Esophagus squamous epithelium (tissue), 5 donors: ENCODE measurements at regions not wholly inside any gene's neighbourhood (a gene's known extent, or its start where the extent isn't known, plus 50 kb on each side); places are given as distances from the start of the nearest gene placed in this dataset.

ENCODE experiments used
- DNase-seq: peaks from one replicate; lab custom pipeline; 2025; lab: John Stamatoyannopoulos, UW
- H3K27ac ChIP-seq, 4 donors: fragments of 200-600 bp; sonication (generic); one replicate each; pipeline ENCODE4 v1.5.1; 2016 to 2019; ENCODE audit warnings: mild to moderate bottlenecking in 1 of 4
- H3K27me3 ChIP-seq, 4 donors: fragments of 200-600 bp; sonication (generic); 1 replicate in 3 of 4; 2 replicates in 1 of 4; pipeline versions ENCODE4 v1.5.1 to v1.6.0; 2017 to 2021; ENCODE audit warnings: antibody characterized with exemption in 1 of 4
- H3K36me3 ChIP-seq, 3 donors: fragments of 200-600 bp; sonication (generic); one replicate each; pipeline ENCODE4 v1.5.1; 2016 to 2019
- H3K4me1 ChIP-seq, 3 donors: fragments of 200-600 bp; sonication (generic); one replicate each; pipeline ENCODE4 v1.5.1; 2017 to 2019
- H3K4me3 ChIP-seq, 4 donors: fragments of 200-600 bp; sonication (generic); 1 replicate in 3 of 4; 2 replicates in 1 of 4; pipeline ENCODE4 v1.5.1; 2016 to 2019; ENCODE audit warnings: mild to moderate bottlenecking in 2 of 4, moderate library complexity in 1 of 4
- H3K9me3 ChIP-seq, 3 donors: fragments of 200-600 bp; sonication (generic); one replicate each; pipeline ENCODE4 v1.5.1; 2016 to 2019
- CTCF ChIP-seq, 6 experiments: fragments of 450-650 bp in 4 of 6; fragments of 200-600 bp in 2 of 6; sonication (generic) in 2 of 6; IDR thresholded peaks; one replicate each; pipeline ENCODE4 v1.5.1; 2016 to 2019; ENCODE audit warnings: antibody characterized with exemption in 6 of 6, mild to moderate bottlenecking in 4 of 6, moderate library complexity in 4 of 6
- POLR2A ChIP-seq, 4 donors: fragments of 450-650 bp; IDR thresholded peaks; one replicate each; pipeline ENCODE4 v1.6.1; 2017; ENCODE audit warnings: antibody characterized with exemption in 4 of 4, mild to moderate bottlenecking in 4 of 4, moderate library complexity in 3 of 4
- WGBS, 2 donors: methylation state at CpG; one replicate each; pipeline ENCODE4 v1.1.5; 2018; 5-methylcytosine and 5-hydroxymethylcytosine counted together
- intact Hi-C: fragments of 100-400 bp; cut with DNase I; formaldehyde crosslinking; loops from one replicate; pipeline ENCODE4 v1.15.0; 2022
- donor health status: DM: yes; HTN: yes; CAD: no.

DNA sequence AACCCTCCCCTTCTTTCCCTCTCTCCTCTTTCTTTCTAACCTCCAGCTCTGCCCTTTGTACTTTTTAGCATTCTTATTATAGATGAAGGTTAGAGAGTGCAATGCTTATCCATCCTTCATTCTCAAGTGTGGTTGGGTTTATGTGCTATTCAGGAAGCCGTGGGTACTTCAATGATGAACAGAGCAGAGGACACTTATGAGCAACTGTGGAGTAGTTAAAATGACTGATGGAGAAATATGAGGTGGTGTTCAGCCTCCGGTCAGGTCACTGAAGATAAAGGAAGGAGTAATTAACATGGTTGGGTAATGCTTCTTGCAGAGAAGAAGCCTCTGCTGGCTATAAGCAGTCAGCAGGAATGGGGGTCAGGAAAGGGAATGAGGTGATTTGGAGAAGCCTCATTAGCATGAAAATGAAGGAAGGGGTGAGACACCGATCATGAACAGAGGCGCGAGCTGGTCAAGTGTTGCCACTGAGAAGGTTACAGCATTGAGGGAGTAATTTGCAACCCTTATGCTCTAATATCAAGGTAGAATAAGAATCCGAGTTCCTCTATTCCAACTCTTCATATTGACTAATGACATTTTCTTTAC is 174.7 kb downstream of the LPIN1 start:
- DNase-seq, result no peak
- no peaks in the 10 kb centered on the region for H3K9me3 ChIP-seq
- H3K27me3 ChIP-seq, result no peaks in the 10 kb centered on the region
- no peak for TF ChIP-seq POLR2A (IDR thresholded peaks at IDR 0.05)
- no peak for TF ChIP-seq CTCF (IDR thresholded peaks at IDR 0.05)
- no peak overlapping the region for H3K4me3 ChIP-seq
- intact Hi-C loops, result no loop called here
- WGBS, 2 donors, result 82 to 89% methylated on average over 6 of the region's 6 CpGs
- H3K36me3 ChIP-seq, result no peaks in the 10 kb centered on the region
- H3K4me1 ChIP-seq, result no peaks in the 10 kb centered on the region
- no peak overlapping the region for H3K27ac ChIP-seq

DNA sequence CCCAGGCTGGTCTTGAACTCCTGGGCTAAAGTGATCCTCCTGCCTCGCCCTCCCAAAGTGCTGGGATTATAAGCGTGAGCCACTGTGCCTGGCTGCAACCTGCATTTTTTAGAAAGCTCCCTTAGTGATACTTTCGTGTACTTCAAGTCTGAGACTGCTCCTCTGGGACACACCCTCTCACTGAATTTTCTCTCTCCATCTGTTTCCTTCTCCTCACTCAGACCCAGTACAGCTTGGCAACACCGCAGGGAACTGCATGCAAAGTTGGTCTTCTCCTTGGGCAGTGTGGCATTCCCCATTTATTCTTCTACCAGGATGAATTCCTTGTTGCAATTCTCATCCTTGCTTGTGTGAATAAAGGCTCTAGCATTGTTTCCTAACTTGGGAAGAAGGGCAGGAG is 175.9 kb downstream of the LPIN1 start:
- 65 to 69% methylated on average over 4 of the region's 4 CpGs for WGBS, 2 donors
- intact Hi-C loops, result no loop called here
- Histone ChIP-seq H3K9me3 (no peaks in the 10 kb centered on the region), H3K36me3 (no peaks in the 10 kb centered on the region), H3K27me3 (no peaks in the 10 kb centered on the region), H3K27ac (no peak overlapping the region), H3K4me1 (no peaks in the 10 kb centered on the region), H3K4me3 (no peak overlapping the region)
- no peak for TF ChIP-seq POLR2A (IDR thresholded peaks at IDR 0.05)
- TF ChIP-seq CTCF (IDR thresholded peaks at IDR 0.05), result no peak
- DNase-seq, result no peak

GRCh38 chr2:11923935-11924334 is 177.5 kb downstream of the LPIN1 start:
- intact Hi-C loops, result no loop called here
- DNase-seq, result no peak
- Histone ChIP-seq H3K27ac (no peak overlapping the region), H3K9me3 (no peaks in the 10 kb centered on the region), H3K27me3 (no peaks in the 10 kb centered on the region), H3K4me1 (no peaks in the 10 kb centered on the region), H3K36me3 (no peaks in the 10 kb centered on the region), H3K4me3 (no peak overlapping the region)
- TF ChIP-seq CTCF (IDR thresholded peaks at IDR 0.05) (no peak), POLR2A (IDR thresholded peaks at IDR 0.05) (no peak)
- 40 to 46% methylated on average over 5 of the region's 5 CpGs for WGBS, 2 donors

GRCh38 chr2:11925295-11926066 is 179.0 kb downstream of the LPIN1 start:
- no peak overlapping the region for H3K27ac ChIP-seq
- no peak overlapping the region for H3K4me3 ChIP-seq
- H3K36me3 ChIP-seq, result no peaks in the 10 kb centered on the region
- WGBS, 2 donors, result 87% methylated on average over 11 of the region's 11 CpGs
- intact Hi-C loops, result no loop called here
- H3K27me3 ChIP-seq, result no peaks in the 10 kb centered on the region
- no peaks in the 10 kb centered on the region for H3K9me3 ChIP-seq
- no peak for TF ChIP-seq CTCF (IDR thresholded peaks at IDR 0.05)
- TF ChIP-seq POLR2A (IDR thresholded peaks at IDR 0.05), result no peak
- peaks cover 0 to 9% (median 0%) of the 10 kb centered on the region in 3 donors for H3K4me1 ChIP-seq
- no peak for DNase-seq

GRCh38 chr2:11930211-11930761 is 183.9 kb downstream of the LPIN1 start:
- no peaks in the 10 kb centered on the region for H3K9me3 ChIP-seq
- H3K27me3 ChIP-seq, result no peaks in the 10 kb centered on the region
- 66 to 77% methylated on average over 10 to 11 of the region's 11 CpGs for WGBS, 2 donors
- no peak for DNase-seq
- intact Hi-C loops, result no loop called here
- no peak overlapping the region for H3K27ac ChIP-seq
- no peaks in the 10 kb centered on the region for H3K36me3 ChIP-seq
- H3K4me1 ChIP-seq, result peaks cover 0 to 10% (median 0%) of the 10 kb centered on the region in 3 donors
- no peak overlapping the region for H3K4me3 ChIP-seq
- no peak for TF ChIP-seq CTCF (IDR thresholded peaks at IDR 0.05)
- TF ChIP-seq POLR2A (IDR thresholded peaks at IDR 0.05), result no peak
